Adrenal gland (tissue), 5 donors: ENCODE measurements at regions not wholly inside any gene's neighbourhood (a gene's known extent, or its start where the extent isn't known, plus 50 kb on each side); places are given as distances from the start of the nearest gene placed in this dataset.

Experiments used
- POLR2A ChIP-seq, 2 donors: fragments of 450-650 bp; IDR thresholded peaks; one replicate each; pipeline ENCODE4 v1.6.1; 2017; ENCODE audit warnings: antibody characterized with exemption in 2 of 2, mild to moderate bottlenecking in 2 of 2, moderate library complexity in 1 of 2
- TF ChIP-seq, protein P1 (sequence below), 6 experiments: fragments of 450-650 bp in 4 of 6; fragments of 200-600 bp in 2 of 6; sonication (generic) in 1 of 6; IDR thresholded peaks; 1 replicate in 5 of 6; 2 replicates in 1 of 6; pipeline versions ENCODE4 v1.5.1 to v1.8.0; 2016 to 2021; ENCODE audit warnings: antibody characterized with exemption in 6 of 6, mild to moderate bottlenecking in 2 of 6, moderate library complexity in 1 of 6
- donor health status: DM: no; HTN: no; CAD: no.

DNA sequence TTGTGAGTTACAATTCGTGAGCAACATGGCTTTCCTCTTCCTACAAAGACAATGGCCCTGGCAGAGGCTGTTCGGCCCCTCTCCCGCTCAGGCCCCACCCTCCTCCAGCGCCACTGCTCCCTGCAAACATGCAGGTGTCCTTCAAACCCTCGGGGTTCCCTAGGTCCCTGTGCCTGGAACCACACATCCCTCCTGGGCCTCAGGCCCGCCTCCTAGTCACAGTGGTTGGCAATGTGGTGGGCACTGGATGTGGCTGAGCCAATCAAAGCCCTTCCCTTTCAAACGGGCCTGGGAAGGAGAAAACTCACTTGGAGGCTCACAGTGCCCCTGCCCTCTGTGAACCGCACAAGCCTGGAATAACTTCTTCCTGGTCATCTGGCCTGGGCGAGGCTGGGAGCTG lies 147.2 kb downstream of the TFAP2C start:
- TF ChIP-seq POLR2A (IDR thresholded peaks at IDR 0.05) = no peak
- TF ChIP-seq, protein P1, sequence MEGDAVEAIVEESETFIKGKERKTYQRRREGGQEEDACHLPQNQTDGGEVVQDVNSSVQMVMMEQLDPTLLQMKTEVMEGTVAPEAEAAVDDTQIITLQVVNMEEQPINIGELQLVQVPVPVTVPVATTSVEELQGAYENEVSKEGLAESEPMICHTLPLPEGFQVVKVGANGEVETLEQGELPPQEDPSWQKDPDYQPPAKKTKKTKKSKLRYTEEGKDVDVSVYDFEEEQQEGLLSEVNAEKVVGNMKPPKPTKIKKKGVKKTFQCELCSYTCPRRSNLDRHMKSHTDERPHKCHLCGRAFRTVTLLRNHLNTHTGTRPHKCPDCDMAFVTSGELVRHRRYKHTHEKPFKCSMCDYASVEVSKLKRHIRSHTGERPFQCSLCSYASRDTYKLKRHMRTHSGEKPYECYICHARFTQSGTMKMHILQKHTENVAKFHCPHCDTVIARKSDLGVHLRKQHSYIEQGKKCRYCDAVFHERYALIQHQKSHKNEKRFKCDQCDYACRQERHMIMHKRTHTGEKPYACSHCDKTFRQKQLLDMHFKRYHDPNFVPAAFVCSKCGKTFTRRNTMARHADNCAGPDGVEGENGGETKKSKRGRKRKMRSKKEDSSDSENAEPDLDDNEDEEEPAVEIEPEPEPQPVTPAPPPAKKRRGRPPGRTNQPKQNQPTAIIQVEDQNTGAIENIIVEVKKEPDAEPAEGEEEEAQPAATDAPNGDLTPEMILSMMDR (IDR thresholded peaks at IDR 0.05) = no peak
